Erythroblast (primary cell): ENCODE measurements at regions not wholly inside any gene's neighbourhood (a gene's known extent, or its start where the extent isn't known, plus 50 kb on each side); places are given as distances from the start of the nearest gene placed in this dataset.

Source experiments
- GATA1 ChIP-seq: IDR thresholded peaks from 2 replicates; pipeline ENCODE4 v1.6.1; 2011; ENCODE audit warnings: low read depth, mild to moderate bottlenecking, control low read depth, low read length, moderate library complexity
- POLR2A ChIP-seq: IDR thresholded peaks from 2 replicates; pipeline ENCODE4 v1.6.1; 2011; ENCODE audit warnings: mild to moderate bottlenecking, low read length

DNA sequence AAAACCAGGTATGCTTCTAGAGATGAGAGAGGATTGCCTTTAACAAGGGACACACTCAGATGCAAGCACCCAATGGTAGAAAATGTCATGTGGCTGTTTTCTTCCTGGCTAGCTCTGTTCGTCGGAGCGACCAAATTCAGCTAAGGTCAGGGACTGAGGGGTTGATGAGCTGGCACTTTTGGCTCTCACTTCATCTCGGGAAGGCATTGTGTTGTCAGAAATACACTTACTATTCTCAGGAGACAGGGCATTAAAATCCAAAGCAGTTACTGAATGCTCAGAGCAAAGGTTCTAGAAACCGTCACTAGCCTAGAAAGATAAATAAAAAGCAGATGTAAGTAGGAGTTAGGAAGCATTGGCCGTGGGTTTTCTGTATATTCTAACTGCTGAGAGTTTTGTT is 275.7 kb upstream of the SSTR1 start:
- TF ChIP-seq POLR2A (no peak), GATA1 (no peak)
